Endodermal cell (in vitro differentiated cells): ENCODE measurements at regions not wholly inside any gene's neighbourhood (a gene's known extent, or its start where the extent isn't known, plus 50 kb on each side); places are given as distances from the start of the nearest gene placed in this dataset.

Source experiments
- DNase-seq: peaks from one replicate; pipeline ENCODE4 v3.0.0-alpha.2; 2017
- H3K27ac ChIP-seq: 2 replicates; pipeline ENCODE4 v1.5.1; 2013; ENCODE audit warnings: mild to moderate bottlenecking, low read depth, low read length, moderate library complexity
- H3K27me3 ChIP-seq: 2 replicates; pipeline ENCODE4 v1.6.1; 2013; ENCODE audit warnings: mild to moderate bottlenecking, low read length, moderate library complexity; ENCODE audit not compliant: insufficient read depth, control insufficient read depth, poor library complexity, severe bottlenecking
- H3K36me3 ChIP-seq: 2 replicates; pipeline ENCODE4 v1.7.0; 2013; ENCODE audit warnings: mild to moderate bottlenecking, low read length, moderate library complexity; ENCODE audit not compliant: control insufficient read depth, insufficient read depth
- H3K4me1 ChIP-seq: one replicate; pipeline ENCODE4 v1.7.0; 2013; ENCODE audit warnings: low read length; ENCODE audit not compliant: control insufficient read depth, insufficient read depth
- H3K4me3 ChIP-seq: 2 replicates; pipeline ENCODE4 v1.5.1; 2013; ENCODE audit warnings: mild to moderate bottlenecking, low read length, moderate library complexity
- H3K9ac ChIP-seq: 2 replicates; pipeline ENCODE4 v1.6.1; 2013; ENCODE audit warnings: mild to moderate bottlenecking, low read length, moderate library complexity; ENCODE audit not compliant: poor library complexity, severe bottlenecking; ENCODE audit errors: extremely low read depth
- H3K9me3 ChIP-seq: 2 replicates; pipeline ENCODE4 v1.6.1; 2013; ENCODE audit warnings: mild to moderate bottlenecking, low read length, moderate library complexity; ENCODE audit not compliant: control insufficient read depth
- H3K27ac Mint-ChIP-seq: 2 replicates; pipeline ENCODE4 v1.8.0; 2020; ENCODE audit warnings: mixed read lengths
- H3K27me3 Mint-ChIP-seq: 2 replicates; pipeline ENCODE4 v1.8.0; 2021; ENCODE audit warnings: mild to moderate bottlenecking, mixed read lengths; ENCODE audit not compliant: insufficient read depth
- H3K36me3 Mint-ChIP-seq: 2 replicates; pipeline ENCODE4 v1.8.0; 2020; ENCODE audit warnings: low read depth, mixed read lengths
- H3K4me1 Mint-ChIP-seq: 2 replicates; pipeline ENCODE4 v1.8.0; 2020; ENCODE audit warnings: mixed read lengths
- H3K4me3 Mint-ChIP-seq: 2 replicates; pipeline ENCODE4 v1.8.0; 2020; ENCODE audit warnings: mild to moderate bottlenecking, moderate library complexity, mixed read lengths
- H3K9me3 Mint-ChIP-seq: 2 replicates; pipeline ENCODE4 v1.8.0; 2020; ENCODE audit warnings: mild to moderate bottlenecking, mixed read lengths
- CTCF ChIP-seq: fragments of 200-600 bp; sonication (generic); conservative IDR thresholded peaks from 2 replicates; pipeline ENCODE4 v1.5.0; 2021; ENCODE audit warnings: antibody characterized with exemption, mild to moderate bottlenecking
- WGBS, 2 experiments: methylation state at CpG; one replicate each; pipeline versions ENCODE4 v1.1.5 to v1.1.7; 2013; ENCODE audit warnings: missing lambda C conversion rate in 2 of 2, mixed read lengths in 1 of 2; ENCODE audit not compliant: insufficient coverage in 1 of 2, insufficient read length in 1 of 2; 5-methylcytosine and 5-hydroxymethylcytosine counted together

GRCh38 chr3:135751991-135752390, 213.5 kb upstream of the PPP2R3A start:
- Histone ChIP-seq H3K27me3 (peaks cover 6% of the 10 kb centered on the region), H3K9me3 (no peaks in the 10 kb centered on the region), H3K4me3 (no peak overlapping the region), H3K9ac (no peak overlapping the region), H3K27ac (no peak overlapping the region), H3K36me3 (no peaks in the 10 kb centered on the region), H3K4me1 (no peaks in the 10 kb centered on the region)
- 86 to 89% methylated on average over 3 to 4 of the region's 4 CpGs for WGBS, 2 experiments
- no peaks in the 10 kb centered on the region for H3K27me3 Mint-ChIP-seq
- H3K27ac Mint-ChIP-seq, result no peak overlapping the region
- H3K9me3 Mint-ChIP-seq, result no peaks in the 10 kb centered on the region
- no peak for TF ChIP-seq CTCF
- no peaks in the 10 kb centered on the region for H3K4me1 Mint-ChIP-seq
- DNase-seq, result no peak
- H3K4me3 Mint-ChIP-seq, result no peak overlapping the region
- H3K36me3 Mint-ChIP-seq, result no peaks in the 10 kb centered on the region

- H3K9me3 Mint-ChIP-seq, result no peaks in the 10 kb centered on the region
- Histone ChIP-seq H3K4me3 (no peak overlapping the region), H3K27me3 (peaks cover 6% of the 10 kb centered on the region), H3K9me3 (no peaks in the 10 kb centered on the region), H3K36me3 (no peaks in the 10 kb centered on the region), H3K9ac (no peak overlapping the region), H3K4me1 (no peaks in the 10 kb centered on the region), H3K27ac (no peak overlapping the region)
- H3K27ac Mint-ChIP-seq, result no peak overlapping the region
- H3K36me3 Mint-ChIP-seq, result no peaks in the 10 kb centered on the region
- WGBS, 2 experiments, result 50 to 54% methylated on average over 2 of the region's 2 CpGs
- H3K4me3 Mint-ChIP-seq, result no peak overlapping the region
- no peaks in the 10 kb centered on the region for H3K27me3 Mint-ChIP-seq
- H3K4me1 Mint-ChIP-seq, result no peaks in the 10 kb centered on the region
- TF ChIP-seq CTCF, result no peak
- peak; percentile 82 for DNase-seq
Measured at GRCh38 chr3:135752851-135753250, 212.7 kb upstream of the PPP2R3A start.

- H3K27ac Mint-ChIP-seq, result no peak overlapping the region
- Histone ChIP-seq H3K36me3 (no peaks in the 10 kb centered on the region), H3K4me3 (no peak overlapping the region), H3K9me3 (no peaks in the 10 kb centered on the region), H3K27me3 (peaks cover 6% of the 10 kb centered on the region), H3K4me1 (no peaks in the 10 kb centered on the region), H3K9ac (no peak overlapping the region), H3K27ac (no peak overlapping the region)
- no peaks in the 10 kb centered on the region for H3K4me1 Mint-ChIP-seq
- no peaks in the 10 kb centered on the region for H3K27me3 Mint-ChIP-seq
- TF ChIP-seq CTCF, result no peak
- no peaks in the 10 kb centered on the region for H3K36me3 Mint-ChIP-seq
- 91 to 92% methylated on average over 6 to 7 of the region's 7 CpGs for WGBS, 2 experiments
- no peak for DNase-seq
- no peaks in the 10 kb centered on the region for H3K9me3 Mint-ChIP-seq
- no peak overlapping the region for H3K4me3 Mint-ChIP-seq
Measured at GRCh38 chr3:135753506-135753905, 212.0 kb upstream of the PPP2R3A start.
